Karpas-422 (cell line): ENCODE measurements at regions not wholly inside any gene's neighbourhood (a gene's known extent, or its start where the extent isn't known, plus 50 kb on each side); places are given as distances from the start of the nearest gene placed in this dataset.
"Not testable (repeated sequence)": the region's sequence is repeated elsewhere in the genome, so short reads cannot be mapped to it uniquely, and the experiment has no call there.

ENCODE experiments used
- DNase-seq: peaks from one replicate; pipeline ENCODE4 v3.0.0-alpha.2; 2015
- H2AFZ ChIP-seq: fragments of 200-600 bp; sonication (generic); 2 replicates; pipeline ENCODE4 v1.6.1; 2014; ENCODE audit warnings: antibody characterized with exemption, low read length, mixed read lengths
- H3K27ac ChIP-seq: fragments of 200-600 bp; sonication (generic); 2 replicates; pipeline ENCODE4 v1.5.1; 2014; ENCODE audit warnings: mild to moderate bottlenecking, low read length, moderate library complexity
- H3K27me3 ChIP-seq: fragments of 200-600 bp; sonication (generic); 2 replicates; pipeline ENCODE4 v1.6.1; 2014; ENCODE audit warnings: low read length, mixed read lengths
- H3K36me3 ChIP-seq: fragments of 200-600 bp; sonication (generic); 2 replicates; pipeline ENCODE4 v1.6.1; 2014; ENCODE audit warnings: low read length, mixed read lengths; ENCODE audit not compliant: insufficient read depth
- H3K4me1 ChIP-seq: fragments of 200-600 bp; sonication (generic); 2 replicates; pipeline ENCODE4 v1.6.1; 2014; ENCODE audit warnings: mild to moderate bottlenecking, low read length, mixed read lengths
- H3K4me2 ChIP-seq: fragments of 200-600 bp; sonication (generic); 2 replicates; pipeline ENCODE4 v1.6.1; 2014; ENCODE audit warnings: low read length, low read depth, mild to moderate bottlenecking; ENCODE audit not compliant: poor library complexity, severe bottlenecking
- H3K4me3 ChIP-seq: fragments of 200-600 bp; sonication (generic); 2 replicates; pipeline ENCODE4 v1.5.1; 2014; ENCODE audit warnings: mild to moderate bottlenecking, antibody characterized with exemption, low read length, mixed read lengths
- H3K79me2 ChIP-seq: fragments of 200-600 bp; sonication (generic); 2 replicates; pipeline ENCODE4 v1.6.1; 2014; ENCODE audit warnings: mild to moderate bottlenecking, low read length, mixed read lengths
- H3K9ac ChIP-seq: fragments of 200-600 bp; sonication (generic); 2 replicates; pipeline ENCODE4 v1.6.0; 2014; ENCODE audit warnings: low read length
- H3K9me2 ChIP-seq: fragments of 200-600 bp; sonication (generic), shearing (Covaris generic); replicated peaks from 2 replicates; pipeline ENCODE4 v1.6.0; 2014; ENCODE audit warnings: mild to moderate bottlenecking, low read length, moderate library complexity; ENCODE audit not compliant: insufficient read depth
- H3K9me3 ChIP-seq: fragments of 300-700, 200-600 bp; sonication (generic); 2 replicates; pipeline ENCODE4 v1.6.1; 2014; ENCODE audit warnings: low read length, mixed read lengths
- H4K20me1 ChIP-seq: fragments of 200-600 bp; sonication (generic); 2 replicates; pipeline ENCODE4 v1.6.1; 2014; ENCODE audit warnings: mild to moderate bottlenecking, antibody characterized with exemption, low read length, low read depth; ENCODE audit not compliant: insufficient read depth

DNA sequence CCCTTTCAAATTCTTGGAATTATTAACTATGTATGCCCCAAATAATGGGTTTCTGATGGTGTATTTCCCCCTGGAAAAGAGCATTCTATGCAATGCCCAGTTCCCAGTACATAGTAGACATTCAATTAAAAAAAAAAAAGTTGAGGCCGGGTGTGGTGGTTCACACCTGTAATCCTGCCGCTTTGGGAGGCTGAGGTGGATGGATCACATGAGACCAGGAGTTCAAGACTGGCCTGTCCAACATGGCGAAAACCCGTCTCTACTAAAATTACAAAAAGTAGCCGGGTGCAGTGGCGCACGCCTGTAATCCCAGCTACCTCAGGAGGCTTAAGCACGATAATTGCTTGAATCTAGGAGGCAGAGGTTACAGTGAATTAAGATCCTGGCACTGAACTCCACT is 83.3 kb upstream of the ZNF217 start:
- DNase-seq = no peak
- Histone ChIP-seq H3K9ac (no peak overlapping the region), H4K20me1 (no peaks in the 10 kb centered on the region), H3K27me3 (no peaks in the 10 kb centered on the region), H3K4me2 (no peak overlapping the region), H3K36me3 (no peaks in the 10 kb centered on the region), H3K4me1 (no peaks in the 10 kb centered on the region), H3K27ac (no peak overlapping the region), H3K79me2 (no peaks in the 10 kb centered on the region), H3K9me3 (no peaks in the 10 kb centered on the region), H3K9me2 (no peaks in the 10 kb centered on the region), H3K4me3 (no peak overlapping the region), H2AFZ (no peak overlapping the region)

DNA sequence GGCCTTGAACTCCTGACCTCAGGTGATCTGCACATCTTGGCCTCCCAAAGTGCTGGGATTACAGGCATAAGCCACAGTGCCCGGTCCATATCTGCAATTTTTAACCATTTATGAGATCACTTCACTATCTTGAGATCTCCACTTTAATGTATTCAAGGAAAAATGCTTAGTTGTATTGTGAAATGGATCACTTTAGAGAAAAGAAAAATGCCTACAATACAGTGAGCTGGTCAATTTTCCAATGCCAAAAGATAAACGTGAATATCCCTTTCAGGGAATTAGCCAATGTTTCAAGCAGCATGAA is 82.8 kb upstream of the ZNF217 start:
- Histone ChIP-seq H3K9me3 (no peaks in the 10 kb centered on the region), H4K20me1 (no peaks in the 10 kb centered on the region), H3K4me1 (no peaks in the 10 kb centered on the region), H3K9me2 (no peaks in the 10 kb centered on the region), H3K27me3 (no peaks in the 10 kb centered on the region), H3K79me2 (no peaks in the 10 kb centered on the region), H3K9ac (no peak overlapping the region), H3K36me3 (no peaks in the 10 kb centered on the region), H3K27ac (no peak overlapping the region), H2AFZ (no peak overlapping the region), H3K4me3 (no peak overlapping the region), H3K4me2 (no peak overlapping the region)
- DNase-seq = no peak

DNA sequence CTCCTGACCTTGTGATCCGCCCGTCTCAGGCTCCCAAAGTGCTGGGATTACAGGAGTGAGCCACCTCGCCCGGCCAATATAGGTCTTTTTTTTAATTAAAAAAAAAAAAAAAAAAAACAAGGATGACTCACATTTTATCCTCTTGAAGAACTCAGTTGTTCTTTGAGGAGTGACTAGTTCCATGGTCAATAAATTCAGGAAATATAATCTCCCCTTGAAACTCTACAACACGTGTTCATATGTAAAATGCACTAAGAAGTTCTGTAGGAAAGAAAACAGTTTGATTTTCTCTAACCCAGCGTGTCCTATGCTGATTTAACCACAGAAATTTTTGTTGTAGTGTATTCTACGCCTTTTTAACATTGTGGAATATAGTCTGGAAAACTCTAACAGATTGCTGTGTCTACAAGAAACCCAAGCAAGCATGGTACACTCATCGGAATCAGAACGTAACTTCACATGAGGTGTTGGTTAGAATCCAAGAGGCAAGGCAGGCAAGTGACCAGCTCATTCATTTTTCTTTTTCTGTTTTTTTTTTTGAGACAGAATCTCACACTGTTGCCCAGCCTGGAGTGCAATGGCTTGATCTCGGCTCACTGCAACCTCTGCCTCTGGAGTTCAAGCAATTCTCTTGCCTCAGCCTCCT is 79.0 kb upstream of the ZNF217 start:
- H3K27me3 ChIP-seq = no peaks in the 10 kb centered on the region
- no peak overlapping the region for H3K9ac ChIP-seq
- no peak overlapping the region for H3K4me2 ChIP-seq
- H2AFZ ChIP-seq = no peak overlapping the region
- H3K9me2 ChIP-seq = no peaks in the 10 kb centered on the region
- no peaks in the 10 kb centered on the region for H3K9me3 ChIP-seq
- H3K4me1 ChIP-seq = no peaks in the 10 kb centered on the region
- H3K36me3 ChIP-seq = no peaks in the 10 kb centered on the region
- DNase-seq = no peak
- no peaks in the 10 kb centered on the region for H3K79me2 ChIP-seq
- H3K27ac ChIP-seq = no peak overlapping the region
- no peak overlapping the region for H3K4me3 ChIP-seq
- no peaks in the 10 kb centered on the region for H4K20me1 ChIP-seq

DNA sequence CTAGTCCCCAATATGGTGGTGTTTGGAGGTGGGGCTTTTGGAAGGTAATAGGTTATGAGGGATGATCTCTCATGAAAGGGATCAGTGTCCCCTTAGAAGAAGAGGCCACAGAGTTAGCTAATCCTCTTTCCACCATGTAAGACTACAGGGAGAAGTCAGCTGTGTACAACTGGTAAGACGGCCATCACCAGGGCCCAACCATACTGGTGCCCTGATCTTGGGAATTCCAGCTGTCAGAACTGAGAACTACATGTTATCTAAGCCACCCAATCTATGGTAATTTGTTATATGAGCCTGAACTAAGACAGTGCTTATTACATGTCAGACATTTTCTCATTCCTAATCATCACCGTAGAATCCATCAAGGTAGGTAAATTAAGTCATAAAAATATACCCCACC is 77.7 kb upstream of the ZNF217 start:
- Histone ChIP-seq H3K9me2 (no peaks in the 10 kb centered on the region), H3K4me2 (no peak overlapping the region), H3K9me3 (no peaks in the 10 kb centered on the region), H3K4me3 (no peak overlapping the region), H3K27ac (no peak overlapping the region), H3K9ac (no peak overlapping the region), H4K20me1 (no peaks in the 10 kb centered on the region), H3K4me1 (no peaks in the 10 kb centered on the region), H3K36me3 (no peaks in the 10 kb centered on the region), H3K79me2 (no peaks in the 10 kb centered on the region), H3K27me3 (no peaks in the 10 kb centered on the region), H2AFZ (no peak overlapping the region)
- DNase-seq = no peak

DNA sequence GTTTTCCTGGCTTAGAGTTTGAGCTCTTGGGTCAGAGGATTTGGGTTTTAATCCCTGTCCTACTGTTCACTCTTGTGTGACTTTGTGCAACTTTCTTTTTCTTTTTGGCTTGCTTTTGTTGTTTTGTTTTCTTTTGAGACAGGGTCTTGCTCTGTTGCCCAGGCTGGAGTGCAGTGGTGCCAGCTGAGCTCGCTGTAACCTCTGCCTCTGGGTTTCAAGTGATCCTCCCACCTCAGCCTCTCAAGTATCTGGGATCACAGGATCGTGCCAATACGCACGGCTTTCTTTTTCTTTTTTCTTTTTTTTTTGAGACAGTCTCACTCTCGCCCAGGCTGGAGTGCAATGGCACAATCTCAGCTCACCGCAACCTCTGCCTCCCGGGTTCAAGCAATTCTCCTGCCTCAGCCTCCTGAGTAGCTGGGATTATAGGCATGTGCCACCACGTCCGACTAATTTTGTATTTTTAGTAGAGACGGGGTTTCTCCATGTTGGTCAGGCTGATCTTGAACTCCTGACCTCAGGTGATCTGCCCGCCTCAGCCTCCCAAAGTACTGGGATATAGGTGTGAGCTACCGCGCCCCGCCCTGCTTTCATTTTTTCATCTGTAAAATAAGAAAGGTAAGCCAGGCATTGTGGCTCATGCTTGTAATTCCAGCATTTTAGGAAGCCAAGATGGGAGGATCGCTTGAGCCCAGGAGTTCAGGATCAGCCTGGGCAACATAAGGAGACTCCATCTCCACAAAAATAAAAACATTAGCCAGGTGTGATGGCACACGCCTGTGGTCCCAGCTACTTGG is 76.1 kb upstream of the ZNF217 start:
- H4K20me1 ChIP-seq, H3K4me1 ChIP-seq, H3K9me2 ChIP-seq, H3K9ac ChIP-seq, DNase-seq, H2AFZ ChIP-seq, H3K27ac ChIP-seq, H3K9me3 ChIP-seq, H3K4me2 ChIP-seq, H3K27me3 ChIP-seq, H3K79me2 ChIP-seq, H3K4me3 ChIP-seq, H3K36me3 ChIP-seq: not testable (repeated sequence)

DNA sequence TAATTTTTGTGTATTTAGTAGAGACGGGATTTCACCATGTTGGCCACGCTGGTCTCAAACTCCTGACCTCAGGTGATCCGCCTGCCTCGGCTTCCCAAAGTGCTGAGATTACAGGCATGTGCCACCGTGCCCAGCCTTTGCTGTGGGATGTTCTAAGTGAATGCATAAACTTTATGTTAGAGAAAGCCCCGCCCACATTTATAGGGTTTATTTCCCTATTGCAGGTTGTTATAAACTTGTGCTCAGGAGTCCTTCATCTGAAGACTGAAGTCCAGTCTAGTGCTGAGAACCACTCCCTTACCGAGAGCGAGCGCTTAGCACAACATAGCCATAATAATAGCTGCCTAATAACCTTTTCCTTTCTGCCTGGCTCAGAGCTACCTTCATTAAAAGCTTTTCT is 75.4 kb upstream of the ZNF217 start:
- Histone ChIP-seq H3K9me3 (no peaks in the 10 kb centered on the region), H3K9me2 (no peaks in the 10 kb centered on the region), H3K4me1 (no peaks in the 10 kb centered on the region), H3K4me2 (no peak overlapping the region), H3K27me3 (no peaks in the 10 kb centered on the region), H3K79me2 (no peaks in the 10 kb centered on the region), H3K9ac (no peak overlapping the region), H3K36me3 (no peaks in the 10 kb centered on the region), H3K4me3 (no peak overlapping the region), H4K20me1 (no peaks in the 10 kb centered on the region), H3K27ac (no peak overlapping the region), H2AFZ (no peak overlapping the region)
- DNase-seq = no peak

DNA sequence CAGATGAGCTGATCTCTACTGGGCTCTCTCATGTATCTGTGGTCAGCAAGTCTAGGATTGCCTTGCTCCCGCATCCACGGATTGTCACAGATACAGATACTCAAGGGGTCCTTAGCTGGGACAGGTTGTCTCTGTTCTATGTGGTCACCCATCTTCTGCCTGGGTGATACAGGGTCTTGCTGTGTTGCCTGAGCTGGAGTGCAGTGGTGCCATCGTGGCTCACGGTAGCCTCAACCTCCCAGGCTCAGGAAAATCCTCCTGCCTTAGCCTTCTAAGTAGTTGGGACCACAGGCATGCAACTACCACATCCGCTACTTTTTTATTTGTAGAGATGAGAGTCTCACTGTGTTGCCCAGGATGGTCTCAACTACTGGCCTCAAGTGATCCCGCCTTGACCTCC is 72.5 kb upstream of the ZNF217 start:
- Histone ChIP-seq H3K9ac (no peak overlapping the region), H3K36me3 (no peaks in the 10 kb centered on the region), H3K27me3 (no peaks in the 10 kb centered on the region), H3K9me3 (no peaks in the 10 kb centered on the region), H2AFZ (no peak overlapping the region), H3K4me1 (no peaks in the 10 kb centered on the region), H3K4me3 (no peak overlapping the region), H3K79me2 (no peaks in the 10 kb centered on the region), H3K4me2 (no peak overlapping the region), H3K27ac (no peak overlapping the region), H3K9me2 (no peaks in the 10 kb centered on the region), H4K20me1 (no peaks in the 10 kb centered on the region)
- no peak for DNase-seq

DNA sequence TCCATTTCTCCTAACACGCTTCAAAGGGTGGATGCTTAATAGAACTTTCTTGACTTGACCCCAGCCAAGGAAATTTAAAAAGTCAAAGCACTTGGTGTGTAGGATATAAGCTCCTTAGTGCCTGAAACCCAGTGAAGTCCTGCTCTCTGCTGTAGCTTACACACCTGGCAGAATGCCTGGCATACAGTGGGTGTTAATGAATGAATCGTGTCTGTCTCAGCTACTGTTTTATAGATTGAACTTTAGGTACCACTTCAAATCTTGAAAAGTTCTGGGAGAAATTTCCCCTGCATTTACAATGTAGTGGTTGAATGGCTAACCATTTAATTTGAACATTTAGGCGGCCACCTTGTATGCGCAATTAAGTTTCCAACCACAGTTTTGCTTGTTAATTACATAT is 70.5 kb upstream of the ZNF217 start:
- H2AFZ ChIP-seq = no peak overlapping the region

More for the DNA sequence above, 70.5 kb upstream of the ZNF217 start:
- DNase-seq = no peak
- Histone ChIP-seq H3K27me3 (no peaks in the 10 kb centered on the region), H3K4me1 (no peaks in the 10 kb centered on the region), H3K4me2 (no peak overlapping the region), H3K4me3 (no peak overlapping the region), H4K20me1 (no peaks in the 10 kb centered on the region), H3K9me3 (no peaks in the 10 kb centered on the region), H3K9me2 (no peaks in the 10 kb centered on the region), H3K36me3 (no peaks in the 10 kb centered on the region), H3K79me2 (no peaks in the 10 kb centered on the region), H3K27ac (no peak overlapping the region), H3K9ac (no peak overlapping the region)
